ENCODE measurements at regions not wholly inside any gene's neighbourhood (a gene's known extent, or its start where the extent isn't known, plus 50 kb on each side); places are given as distances from the start of the nearest gene placed in this dataset.

DNA sequence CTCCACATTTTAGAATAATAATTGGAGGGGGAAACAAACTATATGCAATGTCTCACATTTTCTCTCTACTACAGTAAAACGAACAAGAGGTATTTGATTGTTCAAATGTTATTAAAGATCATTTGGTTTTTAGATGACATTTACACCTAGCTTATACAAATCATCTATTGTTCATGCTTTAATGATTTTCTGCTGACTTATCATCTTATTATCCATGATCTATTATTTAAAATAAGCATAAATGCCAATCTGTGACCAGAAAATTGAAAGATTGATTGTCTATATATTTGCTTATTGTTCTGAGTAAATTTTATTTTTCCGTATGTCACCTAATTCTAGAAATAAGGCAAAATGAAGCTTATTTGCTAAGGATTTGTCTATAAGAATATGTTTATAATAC lies 537.2 kb downstream of the KCNJ3 start:
- Histone ChIP-seq H3K27me3 (ENCODE audit: control insufficient read depth, insufficient read depth, low read length) (no peaks in the 10 kb centered on the region), H3K9me3 (ENCODE audit: control insufficient read depth, low read depth, low read length) (no peaks in the 10 kb centered on the region), H3K4me1 (ENCODE audit: control insufficient read depth, insufficient read depth, low read length) (no peaks in the 10 kb centered on the region), H3K36me3 (ENCODE audit: control insufficient read depth, insufficient read depth, low read length) (no peaks in the 10 kb centered on the region), H3K4me3 (ENCODE audit: low read length) (no peak overlapping the region), H3K27ac (ENCODE audit: low read length) (no peak overlapping the region)
- 93% methylated on average over 2 of the region's 2 CpGs for WGBS (ENCODE audit: insufficient coverage, low lambda C conversion rate)
- DNase-seq, result no peak

DNA sequence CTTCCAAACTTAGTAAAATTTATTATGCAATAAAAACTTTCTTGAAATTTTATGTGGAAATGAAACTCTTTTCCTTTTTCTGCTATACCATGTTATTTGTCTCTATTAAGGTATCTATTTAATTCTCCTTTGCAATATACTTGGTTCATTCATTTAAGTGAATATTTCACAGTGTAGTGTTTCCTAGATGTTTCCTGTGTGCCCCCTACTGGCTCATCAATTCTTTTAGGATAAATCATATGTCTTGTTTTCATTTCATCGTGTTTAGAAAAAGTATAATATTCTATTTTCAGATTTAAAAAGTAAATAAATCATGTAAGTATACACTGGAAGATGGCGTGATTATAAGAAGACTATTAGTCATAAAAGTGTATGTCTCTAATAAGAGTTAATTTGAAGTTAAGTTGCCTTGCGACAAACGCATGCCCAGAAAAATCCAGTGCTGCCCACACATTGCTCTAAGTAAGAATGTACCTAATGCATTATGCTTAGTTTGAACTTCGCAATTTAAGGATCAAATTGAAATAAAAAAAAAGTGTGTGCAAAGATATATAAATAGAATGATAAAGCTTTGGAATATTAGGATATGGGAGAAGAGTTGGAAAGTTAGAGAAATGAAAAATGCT lies 525.4 kb downstream of the KCNJ3 start:
- WGBS (ENCODE audit: insufficient coverage, low lambda C conversion rate), result 0% methylated on average over 1 of the region's 5 CpGs
- DNase-seq, result peak in 1 of 2 donors; percentile 2
- Histone ChIP-seq H3K27me3 (ENCODE audit: control insufficient read depth, insufficient read depth, low read length) (no peaks in the 10 kb centered on the region), H3K36me3 (ENCODE audit: control insufficient read depth, insufficient read depth, low read length) (no peaks in the 10 kb centered on the region), H3K4me3 (ENCODE audit: low read length) (no peak overlapping the region), H3K27ac (ENCODE audit: low read length) (no peak overlapping the region), H3K4me1 (ENCODE audit: control insufficient read depth, insufficient read depth, low read length) (no peaks in the 10 kb centered on the region), H3K9me3 (ENCODE audit: control insufficient read depth, low read depth, low read length) (no peaks in the 10 kb centered on the region)

DNA sequence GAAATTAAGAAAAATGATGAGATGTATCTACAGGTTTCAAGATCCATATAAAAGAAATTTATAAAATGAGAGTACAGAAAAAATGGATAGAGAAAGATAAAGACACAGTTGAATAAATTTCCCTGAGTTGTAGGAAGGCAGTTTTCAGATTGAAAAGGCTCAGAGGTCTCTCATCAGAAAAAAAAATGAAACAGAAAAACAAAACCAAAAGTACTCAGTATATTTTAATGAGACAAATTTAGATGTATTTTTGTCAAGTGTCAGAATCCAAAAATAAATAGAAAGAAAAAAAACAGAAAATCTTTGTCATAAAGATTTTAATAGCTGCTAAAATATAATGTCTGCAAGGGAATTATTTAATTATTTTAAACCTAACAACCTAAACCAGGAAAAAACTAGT lies 520.5 kb downstream of the KCNJ3 start:
- Histone ChIP-seq H3K4me1 (ENCODE audit: control insufficient read depth, insufficient read depth, low read length) (no peaks in the 10 kb centered on the region), H3K27me3 (ENCODE audit: control insufficient read depth, insufficient read depth, low read length) (no peaks in the 10 kb centered on the region), H3K27ac (ENCODE audit: low read length) (no peak overlapping the region), H3K4me3 (ENCODE audit: low read length) (no peak overlapping the region), H3K36me3 (ENCODE audit: control insufficient read depth, insufficient read depth, low read length) (no peaks in the 10 kb centered on the region), H3K9me3 (ENCODE audit: control insufficient read depth, low read depth, low read length) (no peaks in the 10 kb centered on the region)
- DNase-seq, result no peak

DNA sequence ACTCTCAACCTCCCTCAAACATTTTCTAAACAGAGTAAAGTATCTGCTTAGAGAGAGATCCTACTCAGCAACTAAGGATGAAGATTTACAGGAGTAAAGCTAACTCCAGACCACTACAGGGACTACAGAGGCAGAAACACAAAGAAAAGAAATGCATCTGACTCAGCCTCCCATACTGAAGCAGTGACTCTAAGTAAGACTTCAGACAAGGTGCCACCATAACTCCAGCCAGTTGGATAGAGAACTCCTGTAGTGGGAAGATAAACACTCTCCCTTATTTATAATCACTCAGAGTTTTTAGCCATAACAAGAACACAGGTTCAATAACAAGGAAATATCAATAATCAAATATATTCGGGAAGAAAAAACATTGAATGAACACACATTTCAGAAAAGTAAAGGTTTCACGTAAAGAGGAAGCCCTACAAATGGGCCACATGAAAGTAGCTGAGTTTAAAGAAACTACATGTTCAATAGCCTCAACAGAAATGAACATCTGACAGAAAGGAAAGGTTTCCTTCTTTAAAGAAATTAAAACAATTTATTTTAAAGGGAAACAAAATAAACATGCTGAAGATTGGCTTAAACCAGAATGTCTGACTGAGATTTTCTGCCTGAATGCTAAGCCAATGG lies 519.9 kb downstream of the KCNJ3 start:
- Histone ChIP-seq H3K9me3 (ENCODE audit: control insufficient read depth, low read depth, low read length) (no peaks in the 10 kb centered on the region), H3K36me3 (ENCODE audit: control insufficient read depth, insufficient read depth, low read length) (no peaks in the 10 kb centered on the region), H3K4me3 (ENCODE audit: low read length) (no peak overlapping the region), H3K27ac (ENCODE audit: low read length) (no peak overlapping the region), H3K4me1 (ENCODE audit: control insufficient read depth, insufficient read depth, low read length) (no peaks in the 10 kb centered on the region), H3K27me3 (ENCODE audit: control insufficient read depth, insufficient read depth, low read length) (no peaks in the 10 kb centered on the region)
- no peak for DNase-seq
- WGBS (ENCODE audit: insufficient coverage, low lambda C conversion rate), result 79% methylated on average over 2 of the region's 2 CpGs

DNA sequence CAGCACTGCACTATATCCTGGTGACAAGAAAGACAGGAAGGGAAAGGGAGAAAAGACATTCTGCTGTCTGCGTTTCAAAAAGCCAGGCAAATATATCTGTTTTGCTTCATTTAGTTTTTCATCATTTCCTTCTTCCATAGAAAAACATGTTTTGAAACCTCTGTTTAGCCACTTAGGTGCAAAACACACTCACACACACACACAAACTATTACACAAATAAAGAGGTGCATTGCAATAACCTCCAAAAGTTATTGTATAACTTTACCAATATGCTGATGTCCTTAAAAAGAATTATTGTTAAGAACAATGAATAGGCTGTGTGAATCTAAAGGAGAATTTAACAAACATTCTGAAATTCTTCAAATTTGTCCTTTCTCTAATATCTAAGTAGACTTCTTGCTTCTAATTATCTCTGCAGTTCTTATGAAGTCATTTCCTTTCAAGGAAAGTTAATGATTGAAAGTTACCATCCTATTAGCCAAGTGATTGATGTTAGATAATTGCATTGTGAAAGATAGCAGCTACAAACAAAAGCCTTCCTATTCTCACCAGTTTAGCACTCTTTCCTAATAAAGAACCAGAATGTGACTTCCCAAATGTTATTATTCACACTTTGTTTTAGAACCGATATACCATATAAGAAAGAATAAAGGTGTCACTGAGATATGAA lies 516.7 kb downstream of the KCNJ3 start:
- Histone ChIP-seq H3K27me3 (ENCODE audit: control insufficient read depth, insufficient read depth, low read length) (no peaks in the 10 kb centered on the region), H3K4me1 (ENCODE audit: control insufficient read depth, insufficient read depth, low read length) (no peaks in the 10 kb centered on the region), H3K4me3 (ENCODE audit: low read length) (no peak overlapping the region), H3K36me3 (ENCODE audit: control insufficient read depth, insufficient read depth, low read length) (no peaks in the 10 kb centered on the region), H3K27ac (ENCODE audit: low read length) (no peak overlapping the region), H3K9me3 (ENCODE audit: control insufficient read depth, low read depth, low read length) (no peaks in the 10 kb centered on the region)
- no peak for DNase-seq
- 37% methylated on average over 2 of the region's 2 CpGs for WGBS (ENCODE audit: insufficient coverage, low lambda C conversion rate)

DNA sequence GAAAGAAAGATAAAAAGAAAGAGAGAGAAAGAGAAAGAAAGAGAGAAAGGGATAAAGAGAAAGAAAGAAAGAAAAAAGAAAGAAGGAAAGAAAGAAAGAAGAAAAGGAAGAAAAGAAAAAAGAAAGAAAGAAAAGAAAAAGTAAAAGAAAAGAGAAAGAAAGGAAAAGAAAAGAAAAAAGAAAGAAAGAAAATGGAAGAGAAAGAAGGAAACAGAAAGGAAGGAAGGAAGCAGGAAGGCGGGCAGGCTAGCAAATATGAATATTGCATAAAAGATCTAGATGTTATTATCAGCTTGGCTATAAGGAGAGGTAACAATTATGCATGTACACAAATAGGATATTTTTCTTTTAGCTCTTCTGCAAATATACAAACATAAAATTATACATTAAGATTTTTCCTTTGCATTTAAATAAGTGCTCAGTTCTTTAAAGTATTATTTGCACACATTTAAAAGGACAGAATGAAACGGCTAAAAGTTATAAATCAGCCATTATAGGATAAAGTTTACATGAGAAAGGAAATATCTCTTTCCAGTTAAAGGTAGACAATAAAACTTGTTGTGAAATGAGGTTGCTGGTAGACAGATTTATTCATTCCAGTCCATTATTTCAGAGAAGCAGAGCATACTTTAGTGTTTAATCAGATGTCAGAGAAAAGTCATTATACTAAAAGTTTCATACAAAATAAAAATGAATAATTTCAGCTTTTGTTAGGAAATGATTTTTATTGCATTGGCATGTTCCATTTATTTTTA lies 511.4 kb downstream of the KCNJ3 start:
- H3K27me3 ChIP-seq (ENCODE audit: control insufficient read depth, insufficient read depth, low read length), result no peaks in the 10 kb centered on the region
- H3K4me1 ChIP-seq (ENCODE audit: control insufficient read depth, insufficient read depth, low read length), result no peaks in the 10 kb centered on the region
- H3K4me3 ChIP-seq (ENCODE audit: low read length), result no peak overlapping the region
- 67% methylated on average over 2 of the region's 2 CpGs for WGBS (ENCODE audit: insufficient coverage, low lambda C conversion rate)
- no peak for DNase-seq
- H3K36me3 ChIP-seq (ENCODE audit: control insufficient read depth, insufficient read depth, low read length), result no peaks in the 10 kb centered on the region
- no peak overlapping the region for H3K27ac ChIP-seq (ENCODE audit: low read length)
- H3K9me3 ChIP-seq (ENCODE audit: control insufficient read depth, low read depth, low read length), result no peaks in the 10 kb centered on the region

DNA sequence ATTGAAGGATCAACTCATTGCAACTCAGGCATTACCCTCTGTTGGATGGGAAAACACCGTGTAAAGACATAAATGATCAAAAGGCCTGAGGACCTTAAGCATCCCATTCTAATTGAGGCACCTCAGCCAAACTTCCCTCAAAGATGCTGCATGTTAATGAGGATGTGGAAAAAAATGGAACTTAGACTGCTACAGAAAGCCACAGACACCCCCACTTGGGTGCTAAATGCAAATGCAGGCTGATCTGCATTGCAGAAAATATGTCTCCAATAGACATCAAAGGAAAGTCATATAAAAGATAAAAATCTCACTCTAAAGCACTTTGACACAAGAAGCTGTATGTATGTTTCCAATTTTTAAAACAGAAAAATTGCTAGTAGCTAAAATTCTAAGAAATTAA lies 504.7 kb downstream of the KCNJ3 start:
- WGBS (ENCODE audit: insufficient coverage, low lambda C conversion rate), result 80% methylated on average over 1 of the region's 1 CpG
- H3K27me3 ChIP-seq (ENCODE audit: control insufficient read depth, insufficient read depth, low read length), result no peaks in the 10 kb centered on the region
- no peaks in the 10 kb centered on the region for H3K36me3 ChIP-seq (ENCODE audit: control insufficient read depth, insufficient read depth, low read length)
- no peak overlapping the region for H3K27ac ChIP-seq (ENCODE audit: low read length)
- no peaks in the 10 kb centered on the region for H3K9me3 ChIP-seq (ENCODE audit: control insufficient read depth, low read depth, low read length)
- DNase-seq, result no peak
- H3K4me1 ChIP-seq (ENCODE audit: control insufficient read depth, insufficient read depth, low read length), result no peaks in the 10 kb centered on the region
- no peak overlapping the region for H3K4me3 ChIP-seq (ENCODE audit: low read length)

DNA sequence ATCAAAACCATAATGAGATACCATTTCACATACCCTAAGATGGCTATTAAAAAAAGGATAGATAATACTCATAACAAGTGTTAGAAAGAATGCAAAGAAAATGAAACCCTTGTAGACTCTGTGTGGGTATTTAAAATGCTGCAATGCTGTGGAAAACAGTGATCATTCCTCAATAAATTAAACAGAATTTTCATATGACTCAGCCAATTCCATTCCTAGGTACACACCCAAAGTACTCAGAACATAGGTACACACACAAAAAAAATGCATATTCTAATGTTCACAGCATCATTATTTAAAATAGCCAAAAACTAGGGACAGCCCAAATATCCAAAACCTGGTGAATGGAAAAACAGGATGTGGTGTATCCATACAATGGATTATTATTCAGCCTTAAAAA lies 502.3 kb downstream of the KCNJ3 start:
- no peak for DNase-seq
- H3K9me3 ChIP-seq (ENCODE audit: control insufficient read depth, low read depth, low read length), result no peaks in the 10 kb centered on the region
- no peaks in the 10 kb centered on the region for H3K36me3 ChIP-seq (ENCODE audit: control insufficient read depth, insufficient read depth, low read length)
- no peak overlapping the region for H3K27ac ChIP-seq (ENCODE audit: low read length)
- H3K4me3 ChIP-seq (ENCODE audit: low read length), result no peak overlapping the region
- no peaks in the 10 kb centered on the region for H3K4me1 ChIP-seq (ENCODE audit: control insufficient read depth, insufficient read depth, low read length)
- H3K27me3 ChIP-seq (ENCODE audit: control insufficient read depth, insufficient read depth, low read length), result no peaks in the 10 kb centered on the region

DNA sequence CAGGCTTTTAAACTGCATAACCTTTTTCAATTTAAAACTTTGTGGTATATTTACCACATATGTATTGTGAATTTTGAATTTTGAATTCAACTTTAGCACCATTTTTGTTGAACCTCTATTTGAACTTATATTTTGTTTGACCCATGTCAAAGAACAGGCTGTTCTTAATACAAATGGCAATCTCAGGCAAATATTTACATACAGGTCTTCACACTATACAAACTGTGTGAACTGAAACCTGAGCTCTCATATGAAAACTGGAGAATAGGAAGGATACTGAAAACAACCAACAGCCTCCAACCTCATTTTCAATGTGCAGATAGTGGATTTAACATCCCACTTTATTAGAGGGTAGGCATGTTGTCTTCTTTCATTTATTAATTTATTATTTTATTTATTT lies 491.8 kb downstream of the KCNJ3 start:
- Histone ChIP-seq H3K27ac (ENCODE audit: low read length) (no peak overlapping the region), H3K27me3 (ENCODE audit: control insufficient read depth, insufficient read depth, low read length) (no peaks in the 10 kb centered on the region), H3K4me1 (ENCODE audit: control insufficient read depth, insufficient read depth, low read length) (no peaks in the 10 kb centered on the region), H3K9me3 (ENCODE audit: control insufficient read depth, low read depth, low read length) (no peaks in the 10 kb centered on the region), H3K4me3 (ENCODE audit: low read length) (no peak overlapping the region), H3K36me3 (ENCODE audit: control insufficient read depth, insufficient read depth, low read length) (no peaks in the 10 kb centered on the region)
- no peak for DNase-seq

DNA sequence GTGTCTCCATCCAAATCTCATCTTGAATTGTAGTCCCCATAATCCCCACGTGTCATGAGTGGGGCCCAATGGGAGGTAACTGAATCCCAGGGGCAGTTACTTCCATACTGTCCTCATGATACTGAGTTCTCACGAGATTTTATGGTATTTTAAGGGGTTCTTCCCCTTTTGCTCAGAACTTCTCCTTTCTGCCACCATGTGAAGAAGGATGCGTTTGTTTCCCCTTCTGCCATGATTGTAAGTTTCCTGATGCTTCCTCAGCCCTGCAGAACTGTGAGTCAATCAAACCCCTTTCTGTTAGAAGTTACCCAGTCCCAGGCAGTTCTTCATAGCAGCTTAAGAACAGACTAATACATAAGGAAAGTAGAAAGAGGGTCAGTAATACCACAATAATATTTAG lies 480.4 kb downstream of the KCNJ3 start:
- no peak overlapping the region for H3K4me3 ChIP-seq (ENCODE audit: low read length)
- H3K27me3 ChIP-seq (ENCODE audit: control insufficient read depth, insufficient read depth, low read length), result no peaks in the 10 kb centered on the region
- H3K9me3 ChIP-seq (ENCODE audit: control insufficient read depth, low read depth, low read length), result no peaks in the 10 kb centered on the region
- WGBS (ENCODE audit: insufficient coverage, low lambda C conversion rate), result no CpG with 5 or more reads among the region's 3 CpGs
- no peaks in the 10 kb centered on the region for H3K36me3 ChIP-seq (ENCODE audit: control insufficient read depth, insufficient read depth, low read length)
- no peak for DNase-seq
- H3K4me1 ChIP-seq (ENCODE audit: control insufficient read depth, insufficient read depth, low read length), result no peaks in the 10 kb centered on the region
- no peak overlapping the region for H3K27ac ChIP-seq (ENCODE audit: low read length)
